HCT116 (cell line): ENCODE measurements at regions not wholly inside any gene's neighbourhood (a gene's known extent, or its start where the extent isn't known, plus 50 kb on each side); places are given as distances from the start of the nearest gene placed in this dataset.

Experiments used
- ATAC-seq: fragments of 200-7000 bp; cut with Tn5 transposase; 2 replicates; pipeline ENCODE4 v1.9.1; 2020; ENCODE audit warnings: mild to moderate bottlenecking, moderate library complexity
- BruUV-seq: library from RNA; stranded (reverse); fragments of 400-500 nt; replicated peaks from 2 replicates; lab custom pipeline; 2021; lab: Mats Ljungman, UMichigan
- CTCF ChIA-PET: fragments of 300-600 bp; sonication (Branson Sonifier 250); formaldehyde crosslinking; loops from one replicate; lab custom pipeline; 2021; ENCODE audit warnings: antibody characterized with exemption; lab: Charles Lee
- POLR2A ChIA-PET: fragments of 300-600, 350-600 bp; sonication (Branson Sonifier 250); formaldehyde crosslinking; loops from one replicate; lab custom pipeline; 2021; ENCODE audit warnings: antibody characterized with exemption; lab: Charles Lee
- RAD21 ChIA-PET, 2 experiments: fragments of 300-600 bp; sonication (Branson Sonifier 250); formaldehyde crosslinking; loops; one replicate each; lab custom pipeline; 2023; ENCODE audit warnings: low total read pairs in 2 of 2; ENCODE audit not compliant: uncharacterized antibody in 2 of 2, unreplicated experiment in 2 of 2, low non-redundant PET in 1 of 2; lab: Charles Lee
- DNase-seq: peaks from one replicate; pipeline ENCODE4 v3.0.0-alpha.2; 2010; ENCODE audit warnings: low read depth, low spot score
- H2AFZ ChIP-seq: fragments of 200-600 bp; shearing (Covaris generic), sonication (generic); 2 replicates; pipeline ENCODE4 v1.6.1; 2017; ENCODE audit warnings: low read depth, mixed run types, mixed read lengths, antibody characterized with exemption, low read length; ENCODE audit not compliant: poor library complexity, severe bottlenecking
- H3K27ac ChIP-seq: 2 replicates; pipeline ENCODE4 v1.5.1; 2012; ENCODE audit warnings: low read depth, low read length
- H3K27me3 ChIP-seq: fragments of 200-600 bp; sonication (generic); 2 replicates; pipeline ENCODE4 v1.6.1; 2016; ENCODE audit warnings: mixed run types, low read length, mixed read lengths; ENCODE audit not compliant: insufficient read depth
- H3K36me3 ChIP-seq, 2 experiments: fragments of 200-500 bp in 1 of 2; fragments of 200-600 bp in 1 of 2; sonication (Bioruptor generic) in 1 of 2; sonication (generic) in 1 of 2; 2 replicates each; pipeline versions ENCODE4 v1.5.1 to v1.6.1; 2014 to 2016; ENCODE audit warnings: low read length in 2 of 2, inconsistent platforms in 1 of 2, mixed read lengths in 1 of 2, mixed run types in 1 of 2; ENCODE audit not compliant: insufficient read depth in 2 of 2, control insufficient read depth in 1 of 2
- H3K4me1 ChIP-seq, 2 experiments: fragments of 200-600 bp in 1 of 2; sonication (generic) in 1 of 2; 2 replicates each; pipeline versions ENCODE4 v1.5.1 to v1.6.1; 2012 to 2017; ENCODE audit warnings: low read length in 2 of 2, inconsistent platforms in 1 of 2, mild to moderate bottlenecking in 1 of 2, mixed read lengths in 1 of 2, mixed run types in 1 of 2, moderate library complexity in 1 of 2; ENCODE audit not compliant: insufficient read depth in 2 of 2, control insufficient read depth in 1 of 2
- H3K4me2 ChIP-seq: fragments of 200-600 bp; sonication (generic); 2 replicates; pipeline ENCODE4 v1.6.1; 2017; ENCODE audit warnings: mixed run types, low read length, mixed read lengths
- H3K4me3 ChIP-seq, 2 experiments: fragments of 200-600 bp in 1 of 2; sonication (generic) in 1 of 2; replicated peaks in 1 of 2; 2 replicates each; pipeline ENCODE4 v1.5.1; 2011 to 2016; ENCODE audit warnings: low read length in 2 of 2, control low read depth in 1 of 2, low read depth in 1 of 2, mild to moderate bottlenecking in 1 of 2, mixed read lengths in 1 of 2, mixed run types in 1 of 2
- H3K79me2 ChIP-seq: fragments of 200-600 bp; sonication (generic); 2 replicates; pipeline ENCODE4 v1.6.1; 2017; ENCODE audit warnings: mild to moderate bottlenecking, mixed run types, low read length, moderate library complexity, mixed read lengths; ENCODE audit not compliant: insufficient read depth
- H3K9ac ChIP-seq: fragments of 200-600 bp; sonication (generic); 2 replicates; pipeline ENCODE4 v1.6.1; 2016; ENCODE audit warnings: low read length, mixed read lengths
- H3K9me2 ChIP-seq: fragments of 200-600 bp; sonication (generic), shearing (Covaris generic); 2 replicates; pipeline ENCODE4 v1.6.1; 2017; ENCODE audit warnings: mixed run types, mild to moderate bottlenecking, moderate library complexity; ENCODE audit not compliant: insufficient read depth
- H3K9me3 ChIP-seq, 2 experiments: fragments of 200-500 bp in 1 of 2; fragments of 200-600 bp in 1 of 2; sonication (Bioruptor generic) in 1 of 2; sonication (generic) in 1 of 2; 2 replicates each; pipeline ENCODE4 v1.6.1; 2014 to 2017; ENCODE audit warnings: low read length in 2 of 2, mixed read lengths in 2 of 2, inconsistent platforms in 1 of 2, low read depth in 1 of 2, mild to moderate bottlenecking in 1 of 2, mixed run types in 1 of 2, moderate library complexity in 1 of 2; ENCODE audit not compliant: control insufficient read depth in 1 of 2, insufficient read depth in 1 of 2
- H4K20me1 ChIP-seq: fragments of 200-600 bp; sonication (generic), shearing (Covaris generic); 2 replicates; pipeline ENCODE4 v1.6.1; 2017; ENCODE audit warnings: mixed run types, mild to moderate bottlenecking, moderate library complexity; ENCODE audit not compliant: insufficient read depth
- EGR1 ChIP-seq: IDR thresholded peaks from 2 replicates; pipeline ENCODE4 v1.6.1; 2012; ENCODE audit warnings: low read depth
- ELF1 ChIP-seq: IDR thresholded peaks from 2 replicates; pipeline ENCODE4 v1.6.1; 2012; ENCODE audit warnings: low read depth, borderline replicate concordance
- EZH2 ChIP-seq: fragments of 200-600 bp; sonication (generic); IDR thresholded peaks from 2 replicates; pipeline ENCODE4 v1.6.1; 2017; ENCODE audit warnings: antibody characterized with exemption, mixed run types
- EZH2phosphoT487 ChIP-seq: fragments of 200-600 bp; IDR thresholded peaks from 2 replicates; pipeline ENCODE4 v1.6.1; 2018; ENCODE audit warnings: antibody characterized with exemption, borderline replicate concordance
- POLR2AphosphoS5 ChIP-seq: IDR thresholded peaks from 2 replicates; pipeline ENCODE4 v1.6.1; 2011; ENCODE audit warnings: mild to moderate bottlenecking, low read depth, low read length, moderate library complexity
- REST ChIP-seq: IDR thresholded peaks from 2 replicates; pipeline ENCODE4 v1.6.1; 2012; ENCODE audit warnings: low read depth
- SP1 ChIP-seq: IDR thresholded peaks from 2 replicates; pipeline ENCODE4 v1.6.1; 2012; ENCODE audit warnings: low read depth
- YY1 ChIP-seq: IDR thresholded peaks from 2 replicates; pipeline ENCODE4 v1.6.1; 2011; ENCODE audit warnings: low read length, low read depth, moderate library complexity, mild to moderate bottlenecking; ENCODE audit not compliant: insufficient replicate concordance; ENCODE audit errors: extremely low read depth
- ZNF274 ChIP-seq: fragments of 200-500 bp; sonication (Bioruptor generic); IDR thresholded peaks from 2 replicates; pipeline ENCODE4 v1.6.1; 2014; ENCODE audit warnings: mild to moderate bottlenecking, low read depth, low read length, inconsistent platforms
- intact Hi-C: fragments of 100-400 bp; cut with micrococcal nuclease; formaldehyde crosslinking; loops from 2 replicates; pipeline ENCODE4 v1.10.0; 2022
- TF ChIP-seq, protein P1 (sequence below): IDR thresholded peaks from 2 replicates; pipeline ENCODE4 v1.6.1; 2012

DNA sequence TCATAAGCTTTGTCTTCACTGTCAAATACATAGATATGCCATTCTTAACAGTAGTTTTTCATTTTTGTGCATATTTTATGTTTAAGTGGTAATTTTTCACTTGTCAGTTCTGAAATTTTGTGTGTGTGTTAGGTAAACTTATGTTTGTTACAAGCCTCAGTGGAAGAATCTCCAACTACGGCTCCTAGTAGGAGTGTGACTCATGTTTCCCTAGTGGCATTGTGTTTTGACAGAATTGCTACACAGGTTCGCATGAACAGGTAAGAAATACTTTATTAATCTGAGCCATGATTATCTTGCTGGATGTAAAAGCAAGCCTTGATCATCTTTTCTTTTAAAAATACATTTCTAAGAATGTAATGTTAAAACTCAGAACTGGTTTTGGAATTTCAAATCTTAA, 94.4 kb downstream of the BLTP1 start:
- CTCF ChIA-PET, result no interaction called here
- Histone ChIP-seq H3K27me3 (no peaks in the 10 kb centered on the region), H3K79me2 (no peaks in the 10 kb centered on the region), H3K27ac (no peak overlapping the region), H3K4me1 (no peaks in the 10 kb centered on the region), H4K20me1 (no peaks in the 10 kb centered on the region), H2AFZ (no peak overlapping the region), H3K36me3 (peaks cover 0 to 12% of the 10 kb centered on the region in 2 experiments; a peak in 1 of 4 replicates), H3K4me3 (no peak overlapping the region), H3K9ac (no peak overlapping the region), H3K9me2 (no peaks in the 10 kb centered on the region), H3K9me3 (no peaks in the 10 kb centered on the region), H3K4me2 (no peak overlapping the region)
- BruUV-seq, result no TSS peak
- POLR2A ChIA-PET, result no interaction called here
- DNase-seq (no peak), ATAC-seq (no peak)
- intact Hi-C loops, result no loop called here
- RAD21 ChIA-PET, result no interaction called here
- no peak for TF ChIP-seq REST
- no peak for TF ChIP-seq POLR2AphosphoS5
- no peak for TF ChIP-seq YY1
- TF ChIP-seq ZNF274, result no peak
- TF ChIP-seq EZH2, result no peak
- TF ChIP-seq EGR1, result no peak
- TF ChIP-seq ELF1, result no peak
- no peak for TF ChIP-seq EZH2phosphoT487
- TF ChIP-seq, protein P1, sequence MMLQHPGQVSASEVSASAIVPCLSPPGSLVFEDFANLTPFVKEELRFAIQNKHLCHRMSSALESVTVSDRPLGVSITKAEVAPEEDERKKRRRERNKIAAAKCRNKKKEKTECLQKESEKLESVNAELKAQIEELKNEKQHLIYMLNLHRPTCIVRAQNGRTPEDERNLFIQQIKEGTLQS, result no peak
- no peak for TF ChIP-seq SP1
